Esophagus muscularis mucosa (tissue), 4 donors: ENCODE measurements at regions not wholly inside any gene's neighbourhood (a gene's known extent, or its start where the extent isn't known, plus 50 kb on each side); places are given as distances from the start of the nearest gene placed in this dataset.

Experiments
- DNase-seq: peaks from one replicate; pipeline ENCODE4 v3.0.0-alpha.2; 2017; ENCODE audit errors: extremely low spot score
- H3K27ac ChIP-seq, 4 donors: fragments of 200-600 bp; sonication (generic); replicated peaks in 1 of 4; 1 replicate in 3 of 4; 2 replicates in 1 of 4; pipeline ENCODE4 v1.5.1; 2016 to 2019; ENCODE audit warnings: mild to moderate bottlenecking in 1 of 4
- H3K27me3 ChIP-seq, 4 donors: fragments of 200-600 bp; sonication (generic); one replicate each; pipeline versions ENCODE4 v1.5.1 to v1.6.0; 2016 to 2019
- H3K36me3 ChIP-seq, 4 donors: fragments of 200-600 bp; sonication (generic); one replicate each; pipeline ENCODE4 v1.5.1; 2016 to 2019
- H3K4me1 ChIP-seq, 4 donors: fragments of 200-600 bp; sonication (generic); one replicate each; pipeline ENCODE4 v1.5.1; 2016 to 2019
- H3K4me3 ChIP-seq, 4 donors: fragments of 200-600 bp; sonication (generic); 1 replicate in 2 of 4; 2 replicates in 2 of 4; pipeline ENCODE4 v1.5.1; 2016 to 2019; ENCODE audit warnings: mild to moderate bottlenecking in 4 of 4, moderate library complexity in 1 of 4
- H3K9me3 ChIP-seq, 4 donors: fragments of 200-600 bp; sonication (generic); 1 replicate in 3 of 4; 2 replicates in 1 of 4; pipeline ENCODE4 v1.5.1; 2016 to 2019
- CTCF ChIP-seq, 3 experiments: fragments of 200-600 bp in 2 of 3; fragments of 450-650 bp in 1 of 3; sonication (generic) in 2 of 3; IDR thresholded peaks; one replicate each; pipeline ENCODE4 v1.5.1; 2017 to 2019; ENCODE audit warnings: antibody characterized with exemption in 3 of 3, mild to moderate bottlenecking in 2 of 3, moderate library complexity in 1 of 3
- EP300 ChIP-seq: sonication (generic); formaldehyde crosslinking; IDR thresholded peaks from one replicate; pipeline ENCODE4 v1.6.1; 2017; ENCODE audit warnings: antibody characterized with exemption
- POLR2A ChIP-seq: fragments of 450-650 bp; IDR thresholded peaks from one replicate; pipeline ENCODE4 v1.6.1; 2017; ENCODE audit warnings: antibody characterized with exemption, moderate library complexity, mild to moderate bottlenecking, low read depth
- POLR2AphosphoS5 ChIP-seq, 2 donors: sonication (generic); formaldehyde crosslinking; IDR thresholded peaks; one replicate each; pipeline ENCODE4 v1.6.1; 2017; ENCODE audit warnings: antibody characterized with exemption in 2 of 2
- WGBS: methylation state at CpG from one replicate; pipeline ENCODE4 v1.1.5; 2018; 5-methylcytosine and 5-hydroxymethylcytosine counted together
- intact Hi-C: fragments of 100-400 bp; cut with DNase I; formaldehyde crosslinking; loops from one replicate; pipeline ENCODE4 v1.15.1; 2023

GRCh38 chr1:36562181-36562685, 79.5 kb upstream of the CSF3R start:
- no peak for DNase-seq
- TF ChIP-seq CTCF (IDR thresholded peaks at IDR 0.05) (no peak), POLR2A (no peak), EP300 (no peak), POLR2AphosphoS5 (IDR thresholded peaks at IDR 0.05) (no peak)
- intact Hi-C loops, result no loop called here
- WGBS, result 68% methylated on average over 3 of the region's 3 CpGs
- Histone ChIP-seq H3K9me3 (no peaks in the 10 kb centered on the region), H3K27me3 (peaks cover 0 to 36% (median 0%) of the 10 kb centered on the region in 4 donors), H3K27ac (no peak overlapping the region), H3K4me1 (no peaks in the 10 kb centered on the region), H3K36me3 (no peaks in the 10 kb centered on the region), H3K4me3 (no peak overlapping the region)

GRCh38 chr1:36561361-36561724, 78.6 kb upstream of the CSF3R start:
- 85% methylated on average over 9 of the region's 9 CpGs for WGBS
- DNase-seq, result no peak
- intact Hi-C loops, result no loop called here
- no peaks in the 10 kb centered on the region for H3K9me3 ChIP-seq
- TF ChIP-seq POLR2A (no peak), CTCF (IDR thresholded peaks at IDR 0.05) (no peak), EP300 (no peak), POLR2AphosphoS5 (IDR thresholded peaks at IDR 0.05) (no peak)
- H3K27me3 ChIP-seq, result peaks cover 0 to 39% (median 0%) of the 10 kb centered on the region in 4 donors
- no peak overlapping the region for H3K27ac ChIP-seq
- no peak overlapping the region for H3K4me3 ChIP-seq
- no peaks in the 10 kb centered on the region for H3K36me3 ChIP-seq
- no peaks in the 10 kb centered on the region for H3K4me1 ChIP-seq

- WGBS, result 73% methylated on average over 12 of the region's 12 CpGs
- Histone ChIP-seq H3K27ac (no peak overlapping the region), H3K4me1 (no peaks in the 10 kb centered on the region), H3K9me3 (no peaks in the 10 kb centered on the region), H3K36me3 (no peaks in the 10 kb centered on the region), H3K27me3 (peaks cover 0 to 39% (median 0%) of the 10 kb centered on the region in 4 donors), H3K4me3 (no peak overlapping the region)
- DNase-seq, result no peak
- TF ChIP-seq CTCF (IDR thresholded peaks at IDR 0.05) (no peak), POLR2A (no peak), POLR2AphosphoS5 (IDR thresholded peaks at IDR 0.05) (no peak), EP300 (no peak)
- intact Hi-C loops, result no loop called here
Observed at GRCh38 chr1:36560621-36561360, 78.1 kb upstream of the CSF3R start.

- intact Hi-C loops, result no loop called here
- TF ChIP-seq EP300, result no peak
- no peak for TF ChIP-seq POLR2A
- TF ChIP-seq CTCF (IDR thresholded peaks at IDR 0.05), result no peak
- TF ChIP-seq POLR2AphosphoS5 (IDR thresholded peaks at IDR 0.05), result no peak
- no peaks in the 10 kb centered on the region for H3K9me3 ChIP-seq
- no peak overlapping the region for H3K27ac ChIP-seq
- WGBS, result 73% methylated on average over 8 of the region's 8 CpGs
- H3K36me3 ChIP-seq, result no peaks in the 10 kb centered on the region
- H3K27me3 ChIP-seq, result peaks cover 0 to 39% (median 0%) of the 10 kb centered on the region in 4 donors
- no peak overlapping the region for H3K4me3 ChIP-seq
- H3K4me1 ChIP-seq, result no peaks in the 10 kb centered on the region
- no peak for DNase-seq
Observed at GRCh38 chr1:36560177-36560576, 77.5 kb upstream of the CSF3R start.
